SK-N-MC (cell line): ENCODE measurements at regions not wholly inside any gene's neighbourhood (a gene's known extent, or its start where the extent isn't known, plus 50 kb on each side); places are given as distances from the start of the nearest gene placed in this dataset.

Experiments
- DNase-seq: peaks from one replicate; pipeline ENCODE4 v3.0.0-alpha.2; 2011; ENCODE audit warnings: low read depth, low spot score
- H3K27ac ChIP-seq: fragments of 200-600 bp; sonication (generic); 2 replicates; pipeline ENCODE4 v1.5.1; 2016; ENCODE audit warnings: mixed run types
- H3K36me3 ChIP-seq: fragments of 200-600 bp; sonication (generic); 2 replicates; pipeline ENCODE4 v1.6.1; 2017; ENCODE audit warnings: antibody characterized with exemption, low read length, mixed read lengths; ENCODE audit not compliant: insufficient read depth
- H3K4me3 ChIP-seq: fragments of 200-600 bp; sonication (generic); 2 replicates; pipeline ENCODE4 v1.5.1; 2016
- H3K9ac ChIP-seq: fragments of 200-600 bp; sonication (generic); 2 replicates; pipeline ENCODE4 v1.8.0; 2017; ENCODE audit warnings: mixed run types, mixed read lengths; ENCODE audit not compliant: insufficient read length
- H3K9me3 ChIP-seq: fragments of 200-600 bp; sonication (generic); 2 replicates; pipeline ENCODE4 v1.6.1; 2017; ENCODE audit warnings: low read depth, mild to moderate bottlenecking, antibody characterized with exemption, low read length, moderate library complexity, mixed read lengths
- EZH2 ChIP-seq: fragments of 200-600 bp; sonication (generic); IDR thresholded peaks from one replicate; pipeline ENCODE4 v1.6.1; 2017; ENCODE audit warnings: antibody characterized with exemption
- FOXP2 ChIP-seq: optimal IDR thresholded peaks from 2 replicates; pipeline ENCODE3; 2011; ENCODE audit warnings: mild to moderate bottlenecking, moderate library complexity; ENCODE audit not compliant: insufficient read depth; ENCODE audit errors: extremely low read length, control extremely low read depth
- POLR2AphosphoS5 ChIP-seq: IDR thresholded peaks from 2 replicates; pipeline ENCODE4 v1.6.1; 2012; ENCODE audit warnings: mild to moderate bottlenecking, low read depth, low read length, borderline replicate concordance

DNA sequence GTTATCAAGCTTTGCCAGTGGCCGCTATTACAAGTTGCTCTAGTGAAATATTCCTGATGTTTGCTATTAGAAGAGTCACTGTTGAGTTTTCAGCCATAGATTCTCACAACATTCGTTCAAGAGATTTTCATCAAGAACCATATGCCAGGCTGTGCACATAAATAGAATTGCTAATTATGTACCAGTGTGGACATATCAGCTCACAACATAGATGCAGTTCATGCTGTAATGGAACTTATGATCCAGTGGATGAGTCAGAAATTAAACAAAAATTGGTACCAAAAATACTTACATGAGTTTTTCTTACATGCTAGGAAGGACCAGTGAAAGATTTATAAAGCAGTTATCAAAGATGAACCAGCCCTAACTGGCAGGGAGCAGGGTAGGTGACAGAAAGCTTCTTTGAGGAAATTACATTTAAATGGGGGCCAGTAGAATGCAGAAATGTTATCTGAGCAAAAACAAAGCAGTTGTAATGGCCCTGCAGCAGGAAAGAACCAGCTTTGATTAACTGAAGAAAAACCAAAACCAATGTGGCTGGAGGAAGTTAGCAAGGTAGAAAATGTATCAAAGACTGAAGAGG lies 404.2 kb downstream of the DNAH5 start:
- DNase-seq, result no peak
- Histone ChIP-seq H3K9ac (no peak overlapping the region), H3K36me3 (no peaks in the 10 kb centered on the region), H3K27ac (no peak overlapping the region), H3K9me3 (no peaks in the 10 kb centered on the region), H3K4me3 (no peak overlapping the region)
- TF ChIP-seq POLR2AphosphoS5 (no peak), FOXP2 (no peak), EZH2 (no peak)

GRCh38 chr5:13536933-13537332 lies 407.6 kb downstream of the DNAH5 start:
- DNase-seq, result no peak
- Histone ChIP-seq H3K27ac (no peak overlapping the region), H3K36me3 (no peaks in the 10 kb centered on the region), H3K9me3 (no peaks in the 10 kb centered on the region), H3K4me3 (no peak overlapping the region), H3K9ac (no peak overlapping the region)
- TF ChIP-seq FOXP2 (no peak), EZH2 (no peak), POLR2AphosphoS5 (no peak)

- H3K36me3 ChIP-seq, result no peaks in the 10 kb centered on the region
- no peak overlapping the region for H3K9ac ChIP-seq
- no peak overlapping the region for H3K4me3 ChIP-seq
- H3K27ac ChIP-seq, result no peak overlapping the region
- no peak for DNase-seq
- H3K9me3 ChIP-seq, result no peaks in the 10 kb centered on the region
- no peak for TF ChIP-seq EZH2
- TF ChIP-seq POLR2AphosphoS5, result no peak
- no peak for TF ChIP-seq FOXP2
These were observed 410.7 kb downstream of the DNAH5 start for GRCh38 chr5:13533833-13534232.

GRCh38 chr5:13529300-13529699 lies 415.2 kb downstream of the DNAH5 start:
- Histone ChIP-seq H3K9ac (no peak overlapping the region), H3K4me3 (no peak overlapping the region), H3K9me3 (no peaks in the 10 kb centered on the region), H3K27ac (no peak overlapping the region), H3K36me3 (no peaks in the 10 kb centered on the region)
- TF ChIP-seq EZH2 (no peak), POLR2AphosphoS5 (no peak), FOXP2 (no peak)
- DNase-seq, result no peak

DNA sequence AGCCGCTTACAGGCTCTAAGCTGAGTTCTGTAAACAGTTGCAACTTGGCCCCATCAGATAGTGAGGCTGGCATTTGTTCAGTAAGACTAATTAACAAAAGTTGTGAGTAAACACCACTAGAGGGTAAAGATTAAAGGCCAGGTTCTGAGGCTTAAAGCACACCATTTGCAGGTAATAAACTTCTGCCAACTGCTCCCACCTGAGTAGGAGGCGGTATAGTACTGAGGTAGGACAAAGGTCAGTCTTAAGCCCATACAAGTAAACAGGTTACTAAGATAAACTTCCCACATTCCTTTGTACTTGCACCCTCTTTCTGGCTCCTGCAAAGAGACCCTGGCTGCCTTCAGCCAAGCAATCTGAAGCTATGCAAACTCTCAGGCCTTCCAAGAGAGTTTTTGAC lies 419.6 kb downstream of the DNAH5 start:
- H3K27ac ChIP-seq, result no peak overlapping the region
- no peak overlapping the region for H3K4me3 ChIP-seq
- TF ChIP-seq EZH2, result no peak
- no peak for TF ChIP-seq POLR2AphosphoS5
- no peak for TF ChIP-seq FOXP2
- no peaks in the 10 kb centered on the region for H3K9me3 ChIP-seq
- H3K9ac ChIP-seq, result no peak overlapping the region
- no peaks in the 10 kb centered on the region for H3K36me3 ChIP-seq
- no peak for DNase-seq

GRCh38 chr5:13519131-13519530 lies 425.4 kb downstream of the DNAH5 start:
- H3K9ac ChIP-seq, result no peak overlapping the region
- TF ChIP-seq POLR2AphosphoS5, result no peak
- TF ChIP-seq EZH2, result no peak
- TF ChIP-seq FOXP2, result no peak
- no peak for DNase-seq
- no peak overlapping the region for H3K4me3 ChIP-seq
- H3K9me3 ChIP-seq, result no peaks in the 10 kb centered on the region
- H3K36me3 ChIP-seq, result no peaks in the 10 kb centered on the region
- no peak overlapping the region for H3K27ac ChIP-seq

- no peak for DNase-seq
- no peak overlapping the region for H3K9ac ChIP-seq
- no peaks in the 10 kb centered on the region for H3K36me3 ChIP-seq
- no peaks in the 10 kb centered on the region for H3K9me3 ChIP-seq
- H3K27ac ChIP-seq, result no peak overlapping the region
- TF ChIP-seq POLR2AphosphoS5 (no peak), EZH2 (no peak), FOXP2 (no peak)
- no peak overlapping the region for H3K4me3 ChIP-seq
These were observed 428.3 kb downstream of the DNAH5 start for GRCh38 chr5:13516195-13516594.

DNA sequence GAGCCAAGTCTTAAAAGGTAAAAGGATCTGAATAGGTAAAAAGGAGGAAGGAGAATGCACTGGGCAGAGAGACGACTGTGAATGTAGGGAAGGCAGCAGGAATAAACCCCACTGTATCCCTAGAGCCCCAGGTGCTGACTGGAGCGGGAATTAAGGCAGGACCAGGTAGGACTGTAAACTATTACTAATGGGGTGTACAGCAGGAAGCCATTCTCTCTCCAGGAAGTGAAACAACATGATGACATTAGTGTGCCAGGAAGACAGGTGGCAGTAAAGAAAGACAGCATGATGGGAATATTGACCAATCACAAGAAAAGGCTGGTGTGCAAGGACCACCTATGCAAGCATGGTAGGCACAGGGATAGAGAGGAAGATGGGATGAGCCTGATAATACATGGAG lies 433.0 kb downstream of the DNAH5 start:
- TF ChIP-seq POLR2AphosphoS5 (no peak), EZH2 (no peak), FOXP2 (no peak)

GRCh38 chr5:13510616-13511015 lies 433.9 kb downstream of the DNAH5 start:
- TF ChIP-seq POLR2AphosphoS5, result no peak
- TF ChIP-seq EZH2, result no peak
- no peak overlapping the region for H3K9ac ChIP-seq
- no peaks in the 10 kb centered on the region for H3K9me3 ChIP-seq
- no peak for DNase-seq
- H3K27ac ChIP-seq, result no peak overlapping the region
- no peak overlapping the region for H3K4me3 ChIP-seq
- no peaks in the 10 kb centered on the region for H3K36me3 ChIP-seq

More for the DNA sequence above, 433.0 kb downstream of the DNAH5 start:
- no peak overlapping the region for H3K27ac ChIP-seq
- H3K9ac ChIP-seq, result no peak overlapping the region
- H3K4me3 ChIP-seq, result no peak overlapping the region
- H3K36me3 ChIP-seq, result no peaks in the 10 kb centered on the region
- no peaks in the 10 kb centered on the region for H3K9me3 ChIP-seq
- no peak for DNase-seq
